ENCODE measurements at regions not wholly inside any gene's neighbourhood (a gene's known extent, or its start where the extent isn't known, plus 50 kb on each side); places are given as distances from the start of the nearest gene placed in this dataset.

- TF ChIP-seq POLR2AphosphoS5 (IDR thresholded peaks at IDR 0.05): no peak
- TF ChIP-seq, protein P1, sequence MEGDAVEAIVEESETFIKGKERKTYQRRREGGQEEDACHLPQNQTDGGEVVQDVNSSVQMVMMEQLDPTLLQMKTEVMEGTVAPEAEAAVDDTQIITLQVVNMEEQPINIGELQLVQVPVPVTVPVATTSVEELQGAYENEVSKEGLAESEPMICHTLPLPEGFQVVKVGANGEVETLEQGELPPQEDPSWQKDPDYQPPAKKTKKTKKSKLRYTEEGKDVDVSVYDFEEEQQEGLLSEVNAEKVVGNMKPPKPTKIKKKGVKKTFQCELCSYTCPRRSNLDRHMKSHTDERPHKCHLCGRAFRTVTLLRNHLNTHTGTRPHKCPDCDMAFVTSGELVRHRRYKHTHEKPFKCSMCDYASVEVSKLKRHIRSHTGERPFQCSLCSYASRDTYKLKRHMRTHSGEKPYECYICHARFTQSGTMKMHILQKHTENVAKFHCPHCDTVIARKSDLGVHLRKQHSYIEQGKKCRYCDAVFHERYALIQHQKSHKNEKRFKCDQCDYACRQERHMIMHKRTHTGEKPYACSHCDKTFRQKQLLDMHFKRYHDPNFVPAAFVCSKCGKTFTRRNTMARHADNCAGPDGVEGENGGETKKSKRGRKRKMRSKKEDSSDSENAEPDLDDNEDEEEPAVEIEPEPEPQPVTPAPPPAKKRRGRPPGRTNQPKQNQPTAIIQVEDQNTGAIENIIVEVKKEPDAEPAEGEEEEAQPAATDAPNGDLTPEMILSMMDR (IDR thresholded peaks at IDR 0.05): no peak
Observed at GRCh38 chr17:63345611-63346010, 100.5 kb downstream of the CYB561 start.
